ENCODE measurements at regions not wholly inside any gene's neighbourhood (a gene's known extent, or its start where the extent isn't known, plus 50 kb on each side); places are given as distances from the start of the nearest gene placed in this dataset.

DNA sequence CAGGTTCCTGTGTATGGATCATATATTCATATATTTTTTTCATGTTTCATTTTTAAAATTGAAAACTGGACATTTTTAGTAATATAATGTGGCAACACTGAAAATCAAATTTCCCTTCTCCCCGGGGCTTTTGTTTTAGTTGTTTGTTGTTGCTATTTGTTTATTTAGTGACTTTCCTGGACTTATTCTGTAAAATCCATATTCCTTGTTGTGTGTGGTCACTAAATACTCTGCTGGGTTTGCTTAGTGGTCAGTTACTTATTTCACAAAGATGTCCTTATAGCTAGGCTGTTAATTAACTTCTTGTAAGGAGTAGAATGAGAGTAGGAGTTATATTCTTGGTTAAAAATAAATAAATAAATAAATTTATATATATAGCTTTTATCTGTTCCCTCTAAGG is 121.6 kb upstream of the MED13L start:
- no peak for DNase-seq (ENCODE audit: low spot score)
- H3K27me3 ChIP-seq, result no peaks in the 10 kb centered on the region
- TF ChIP-seq, protein P1, sequence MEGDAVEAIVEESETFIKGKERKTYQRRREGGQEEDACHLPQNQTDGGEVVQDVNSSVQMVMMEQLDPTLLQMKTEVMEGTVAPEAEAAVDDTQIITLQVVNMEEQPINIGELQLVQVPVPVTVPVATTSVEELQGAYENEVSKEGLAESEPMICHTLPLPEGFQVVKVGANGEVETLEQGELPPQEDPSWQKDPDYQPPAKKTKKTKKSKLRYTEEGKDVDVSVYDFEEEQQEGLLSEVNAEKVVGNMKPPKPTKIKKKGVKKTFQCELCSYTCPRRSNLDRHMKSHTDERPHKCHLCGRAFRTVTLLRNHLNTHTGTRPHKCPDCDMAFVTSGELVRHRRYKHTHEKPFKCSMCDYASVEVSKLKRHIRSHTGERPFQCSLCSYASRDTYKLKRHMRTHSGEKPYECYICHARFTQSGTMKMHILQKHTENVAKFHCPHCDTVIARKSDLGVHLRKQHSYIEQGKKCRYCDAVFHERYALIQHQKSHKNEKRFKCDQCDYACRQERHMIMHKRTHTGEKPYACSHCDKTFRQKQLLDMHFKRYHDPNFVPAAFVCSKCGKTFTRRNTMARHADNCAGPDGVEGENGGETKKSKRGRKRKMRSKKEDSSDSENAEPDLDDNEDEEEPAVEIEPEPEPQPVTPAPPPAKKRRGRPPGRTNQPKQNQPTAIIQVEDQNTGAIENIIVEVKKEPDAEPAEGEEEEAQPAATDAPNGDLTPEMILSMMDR (IDR thresholded peaks at IDR 0.05), result no peak
- H3K9me3 ChIP-seq, result peaks cover 0 to 19% of the 10 kb centered on the region in 2 donors
- no peaks in the 10 kb centered on the region for H3K4me1 ChIP-seq
- H3K36me3 ChIP-seq, result no peaks in the 10 kb centered on the region
- H3K4me3 ChIP-seq, result no peak overlapping the region
- no peak overlapping the region for H3K27ac ChIP-seq

DNA sequence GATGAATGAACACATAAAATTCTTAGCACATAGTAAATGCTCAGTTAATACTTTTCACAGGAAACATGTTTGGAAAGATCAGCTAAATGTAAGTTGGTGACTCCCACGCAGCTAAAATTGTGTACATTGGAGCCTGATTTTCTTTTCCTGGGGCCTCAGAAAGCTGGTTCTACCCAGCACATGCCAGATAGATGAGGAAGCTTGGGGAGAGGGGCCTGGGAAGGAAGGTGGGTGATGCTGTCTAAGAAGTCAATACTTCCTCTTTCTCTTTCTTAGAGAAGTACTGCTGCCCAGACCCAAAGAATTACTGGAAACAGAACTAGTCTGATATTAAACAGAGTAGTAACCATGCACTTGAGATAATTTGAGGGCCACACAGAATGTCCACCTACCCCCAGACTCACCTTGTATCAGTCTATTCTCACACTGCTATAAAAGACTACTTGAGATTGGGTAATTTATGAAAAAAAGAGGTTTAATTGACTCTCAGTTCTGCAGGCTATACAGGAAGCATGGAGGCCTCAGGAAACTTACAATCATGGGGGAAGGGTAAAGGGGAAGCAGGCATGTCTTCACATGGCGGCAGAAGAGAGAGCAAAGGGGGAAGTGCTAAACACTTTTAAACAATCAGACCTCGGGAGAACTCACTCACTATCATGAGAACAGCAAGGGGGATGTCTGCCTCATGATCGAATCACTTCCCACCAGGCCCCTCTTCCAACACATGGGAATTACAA is 123.3 kb upstream of the MED13L start:
- Histone ChIP-seq H3K27me3 (no peaks in the 10 kb centered on the region), H3K36me3 (no peaks in the 10 kb centered on the region), H3K27ac (no peak overlapping the region), H3K4me3 (no peak overlapping the region), H3K4me1 (no peaks in the 10 kb centered on the region), H3K9me3 (peaks cover 0 to 19% of the 10 kb centered on the region in 2 donors)
- TF ChIP-seq, protein P1 (IDR thresholded peaks at IDR 0.05), result no peak
- no peak for DNase-seq (ENCODE audit: low spot score)

DNA sequence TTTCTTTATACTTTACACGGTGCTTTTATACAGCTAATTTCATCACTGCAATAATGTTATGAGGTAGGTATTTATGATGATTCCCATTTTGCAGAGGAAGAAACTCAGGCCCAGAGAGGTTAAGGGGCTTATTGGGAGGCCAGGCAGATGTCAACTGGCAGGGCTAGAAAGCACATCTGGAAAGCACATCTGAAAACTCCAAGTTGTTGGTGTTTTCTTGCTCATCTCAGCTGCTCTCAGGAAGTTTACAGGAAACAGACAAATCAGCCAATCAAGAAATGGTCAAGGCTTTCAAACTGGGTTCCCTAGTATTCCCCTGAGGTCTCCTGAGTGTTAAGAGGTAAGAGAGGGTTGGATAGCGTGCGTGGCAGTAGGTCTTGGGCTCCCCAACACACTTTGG is 124.1 kb upstream of the MED13L start:
- Histone ChIP-seq H3K27me3 (no peaks in the 10 kb centered on the region), H3K4me1 (no peaks in the 10 kb centered on the region), H3K36me3 (no peaks in the 10 kb centered on the region), H3K27ac (no peak overlapping the region), H3K9me3 (peaks cover 0 to 19% of the 10 kb centered on the region in 2 donors), H3K4me3 (no peak overlapping the region)
- DNase-seq (ENCODE audit: low spot score), result no peak
- TF ChIP-seq, protein P1 (IDR thresholded peaks at IDR 0.05), result no peak

DNA sequence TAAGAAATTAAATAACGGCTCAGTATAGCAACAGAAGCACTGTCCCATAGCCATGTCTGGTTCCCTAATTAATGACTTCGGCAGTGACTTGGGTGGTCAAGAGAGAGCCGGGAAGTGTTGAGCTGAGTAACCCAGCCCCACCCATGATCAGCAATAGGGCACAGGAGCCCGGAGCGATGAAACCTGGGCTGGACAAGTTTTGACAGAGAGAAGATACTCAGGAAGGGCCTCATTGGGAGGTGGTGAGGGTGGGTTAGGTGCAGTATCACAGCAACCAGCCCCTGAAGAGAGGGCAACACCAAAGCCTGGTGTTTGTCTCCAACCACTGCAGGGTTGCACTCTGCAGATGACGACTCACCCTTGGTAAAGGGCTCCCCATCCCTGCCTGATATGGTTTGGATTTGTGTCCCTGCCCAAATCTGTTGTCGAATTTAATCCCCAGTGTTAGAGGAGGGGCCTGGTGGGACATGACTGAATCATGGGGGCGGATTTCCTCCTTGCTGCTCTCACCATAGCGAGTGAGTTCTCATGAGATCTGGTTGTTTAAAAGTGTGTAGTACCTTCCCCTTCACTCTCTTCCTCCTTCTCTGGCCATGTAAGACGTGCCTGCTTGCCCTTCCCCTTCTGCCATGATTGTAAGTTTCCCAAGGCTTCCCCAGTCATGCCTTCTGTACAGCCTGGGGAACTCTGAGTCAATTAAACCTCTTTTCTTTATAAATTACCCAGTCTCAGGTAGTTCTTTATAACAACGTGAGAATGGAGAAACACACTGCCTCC is 124.9 kb upstream of the MED13L start:
- H3K4me3 ChIP-seq, result no peak overlapping the region
- no peaks in the 10 kb centered on the region for H3K36me3 ChIP-seq
- TF ChIP-seq, protein P1 (IDR thresholded peaks at IDR 0.05), result no peak
- no peaks in the 10 kb centered on the region for H3K27me3 ChIP-seq
- no peak for DNase-seq (ENCODE audit: low spot score)
- peaks cover 0 to 5% of the 10 kb centered on the region in 2 donors for H3K4me1 ChIP-seq
- peaks cover 0 to 18% of the 10 kb centered on the region in 2 donors for H3K9me3 ChIP-seq
- H3K27ac ChIP-seq, result no peak overlapping the region

DNA sequence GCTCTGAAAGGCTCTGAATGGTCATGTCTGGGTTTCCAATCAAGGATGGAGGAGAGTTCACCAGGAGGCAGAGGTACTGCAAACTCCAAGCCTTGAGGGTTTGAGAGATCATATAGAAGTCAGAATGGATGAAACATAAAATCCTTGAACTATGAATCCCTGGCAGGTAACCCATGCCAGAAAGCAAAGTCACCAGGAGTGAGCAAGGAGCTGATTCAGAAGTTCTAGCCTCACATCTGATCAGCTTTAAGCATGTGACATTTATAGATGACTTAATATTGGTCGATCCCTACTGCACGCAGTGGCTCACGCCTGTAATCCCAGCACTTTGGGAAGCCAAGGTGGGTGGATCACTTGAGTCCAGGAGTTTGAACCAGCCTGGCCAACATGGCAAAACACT is 126.1 kb upstream of the MED13L start:
- Histone ChIP-seq H3K36me3 (no peaks in the 10 kb centered on the region), H3K27ac (no peak overlapping the region), H3K4me1 (peaks cover 0 to 5% of the 10 kb centered on the region in 2 donors), H3K4me3 (no peak overlapping the region), H3K27me3 (no peaks in the 10 kb centered on the region), H3K9me3 (peaks cover 0 to 6% of the 10 kb centered on the region in 2 donors)
- DNase-seq (ENCODE audit: low spot score), result no peak
- TF ChIP-seq, protein P1 (IDR thresholded peaks at IDR 0.05), result no peak

All from right atrium auricular region (tissue), 2 donors.